M059J (cell line): ENCODE measurements at regions not wholly inside any gene's neighbourhood (a gene's known extent, or its start where the extent isn't known, plus 50 kb on each side); places are given as distances from the start of the nearest gene placed in this dataset.
"Not testable (repeated sequence)": the region's sequence is repeated elsewhere in the genome, so short reads cannot be mapped to it uniquely, and the experiment has no call there.

Experiments used
- DNase-seq: peaks from one replicate; pipeline ENCODE4 v3.0.0-alpha.2; 2012; ENCODE audit warnings: low read depth

DNA sequence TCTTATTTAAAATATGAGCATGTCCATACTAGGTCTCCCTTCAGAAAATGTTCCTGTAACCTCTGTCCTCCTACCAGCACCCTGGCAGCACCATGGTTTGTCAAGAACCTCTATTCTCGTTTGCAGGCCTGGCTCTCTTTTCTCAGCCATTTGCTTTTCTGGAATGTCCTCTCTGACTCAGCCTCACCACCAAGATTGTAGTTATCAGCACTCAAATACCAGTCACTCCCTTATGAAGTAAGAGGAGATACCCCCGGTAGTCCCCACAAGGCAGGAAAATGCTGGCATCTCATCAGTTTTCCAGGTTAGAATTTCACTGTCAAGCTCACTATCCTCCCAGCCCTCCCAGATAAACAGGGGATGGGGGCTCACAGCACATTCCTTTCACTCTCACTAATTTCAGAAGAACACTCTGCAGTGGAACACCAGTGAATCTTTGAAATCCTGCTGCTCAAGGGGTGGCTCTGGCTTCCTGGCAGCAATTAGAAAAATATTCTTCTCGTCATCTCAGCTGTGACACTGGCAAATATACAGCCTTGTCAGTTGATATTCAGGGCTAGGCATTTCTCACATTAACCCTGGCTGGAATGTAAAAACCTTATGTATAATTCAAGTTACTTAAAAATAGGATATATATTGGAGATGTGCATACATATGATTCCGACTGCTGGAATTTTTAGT, 129.2 kb downstream of the TBX18 start:
- DNase-seq: peak; percentile 63

GRCh38 chr6:84633771-84634170, 130.6 kb downstream of the TBX18 start:
- peak; percentile 46 for DNase-seq

DNA sequence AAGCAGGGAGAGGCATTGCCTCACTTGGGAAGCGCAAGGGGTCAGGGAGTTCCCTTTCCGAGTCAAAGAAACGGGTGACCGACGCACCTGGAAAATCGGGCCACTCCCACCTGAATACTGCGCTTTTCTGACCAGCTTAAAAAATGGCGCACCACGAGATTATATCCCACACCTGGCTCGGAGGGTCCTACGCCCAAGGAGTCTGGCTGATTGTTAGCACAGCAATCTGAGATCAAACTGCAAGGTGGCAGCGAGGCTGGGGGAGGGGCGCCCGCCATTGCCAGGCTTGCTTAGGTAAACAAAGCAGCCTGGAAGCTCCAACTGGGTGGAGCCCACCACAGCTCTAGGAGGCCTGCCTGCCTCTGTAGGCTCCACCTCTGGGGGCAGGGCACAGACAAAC, 137.9 kb downstream of the TBX18 start:
- DNase-seq: not testable (repeated sequence)

- no peak for DNase-seq
These were observed 138.9 kb downstream of the TBX18 start for GRCh38 chr6:84625506-84625905.

DNA sequence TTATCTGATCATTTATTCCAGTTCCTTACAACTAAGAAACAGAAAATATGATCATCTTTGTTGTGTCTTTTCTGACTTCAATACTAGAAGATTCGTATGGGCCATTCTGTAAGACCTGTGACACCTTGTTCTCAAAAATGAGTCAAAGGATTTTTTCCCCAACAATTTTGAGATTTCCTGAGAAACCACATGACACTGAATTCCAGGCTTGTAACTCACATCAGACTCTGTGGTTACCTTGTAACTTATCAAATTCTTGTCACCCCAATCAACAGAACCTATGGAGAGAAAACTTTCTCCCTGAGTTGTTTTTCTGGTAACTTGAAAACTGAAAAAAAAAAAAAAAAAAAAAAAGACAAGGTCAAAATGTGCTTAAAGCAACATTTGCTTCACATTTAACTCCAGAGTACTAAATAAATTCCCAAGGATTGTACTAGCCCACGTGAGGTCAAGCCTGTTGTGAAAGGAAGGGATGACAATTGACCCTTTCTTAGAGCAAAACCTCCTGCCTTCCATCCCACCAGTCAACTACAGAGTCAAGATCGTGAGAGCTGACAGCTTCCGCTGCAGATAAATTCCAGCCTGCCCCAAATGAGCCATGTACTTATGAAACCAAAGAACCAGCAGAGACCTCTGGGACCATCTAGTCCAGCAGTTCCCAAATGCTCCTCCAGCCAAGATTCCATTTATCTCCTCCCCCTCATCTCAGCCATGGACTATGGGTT, 140.3 kb downstream of the TBX18 start:
- peak; percentile 95 for DNase-seq

DNA sequence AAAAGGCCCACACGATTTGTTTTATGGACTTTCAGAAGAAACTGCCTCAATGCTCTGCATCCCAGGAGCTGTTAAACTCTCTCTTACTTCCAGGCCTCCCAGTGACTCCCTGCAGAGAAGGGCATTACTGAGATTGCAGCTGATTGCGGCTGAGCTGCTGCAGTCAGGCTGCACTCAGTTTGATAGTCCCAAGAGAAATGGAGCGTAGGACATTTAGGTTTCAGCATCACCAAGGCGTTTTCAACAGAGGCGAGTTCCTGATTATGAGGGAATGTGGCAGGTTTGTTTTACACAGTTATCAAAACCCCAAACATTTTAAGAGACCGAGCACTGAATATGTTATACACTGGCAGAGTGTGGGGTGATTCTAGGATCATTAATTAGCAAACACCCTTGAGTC, 145.6 kb downstream of the TBX18 start:
- peak; percentile 69 for DNase-seq

DNA sequence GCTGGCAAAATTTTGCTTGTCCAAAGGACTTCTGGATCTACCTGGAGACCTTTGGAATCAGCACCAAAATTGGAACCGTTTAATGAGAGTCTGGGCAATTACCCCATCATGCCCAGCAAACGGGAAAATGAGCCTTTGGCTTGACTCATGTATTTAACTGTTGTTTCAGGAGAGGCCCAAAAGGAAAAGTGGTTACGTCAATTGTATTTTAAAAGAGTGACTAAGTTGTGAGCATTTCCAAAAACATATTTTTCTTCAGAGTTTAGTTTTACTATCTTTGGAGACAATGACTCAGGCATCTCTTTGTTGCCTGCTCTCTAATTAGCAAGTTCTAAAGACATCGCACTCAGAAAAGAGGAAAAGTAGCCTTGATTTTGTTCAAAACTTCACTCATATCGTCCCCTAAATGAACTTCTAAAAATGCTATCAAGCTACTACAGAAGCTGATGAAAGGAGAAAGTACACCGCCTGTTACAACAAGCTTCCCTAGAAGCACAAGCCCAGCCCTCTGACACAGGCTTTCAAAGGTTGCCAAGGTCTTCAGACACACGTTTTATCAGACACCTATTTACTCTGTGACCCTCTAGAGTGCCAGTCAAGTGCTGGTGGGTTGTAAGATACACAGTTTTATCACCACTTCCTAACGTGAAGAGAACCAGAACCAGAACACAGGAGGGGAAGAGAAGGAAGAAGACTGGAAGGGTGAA, 146.2 kb downstream of the TBX18 start:
- DNase-seq: peak; percentile 90

GRCh38 chr6:84615987-84616386, 148.4 kb downstream of the TBX18 start:
- DNase-seq: no peak

DNA sequence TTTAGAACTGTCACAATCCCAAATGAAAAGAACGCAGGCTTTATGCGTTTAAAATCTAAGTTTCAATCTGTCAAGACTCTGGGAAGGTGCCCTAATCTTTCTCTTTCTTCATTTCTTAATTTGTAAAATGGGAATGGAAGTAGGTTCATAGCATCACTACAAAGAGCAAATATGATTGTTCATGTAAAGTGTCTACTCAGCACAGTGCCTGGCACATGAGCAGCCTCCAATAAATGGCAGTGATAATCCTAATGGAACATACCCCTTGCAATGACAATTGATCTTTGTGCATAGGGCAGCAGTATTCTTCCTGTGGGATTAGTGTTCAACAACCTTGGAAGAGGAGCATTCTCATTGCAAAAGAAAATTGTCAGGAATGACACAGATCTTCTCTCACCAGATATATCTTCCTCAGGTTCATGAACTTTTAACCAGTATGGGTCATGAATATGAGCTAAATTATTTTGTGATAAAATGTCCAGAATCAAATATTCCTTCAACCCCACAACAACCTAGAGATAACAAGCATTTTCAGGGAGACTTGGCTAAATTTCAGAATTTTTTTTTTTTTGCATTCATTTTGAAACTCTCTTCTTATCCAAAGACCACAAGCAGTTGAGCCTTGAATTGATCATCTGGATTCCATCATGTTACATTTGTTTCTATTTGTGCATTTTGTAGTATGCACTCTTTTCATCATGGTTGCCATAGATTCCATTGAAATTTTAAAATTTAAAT, 149.1 kb downstream of the TBX18 start:
- no peak for DNase-seq

- DNase-seq: no peak
These were observed 157.5 kb downstream of the TBX18 start for GRCh38 chr6:84606860-84607259.

- no peak for DNase-seq
These were observed 159.1 kb downstream of the TBX18 start for GRCh38 chr6:84605298-84605697.

DNA sequence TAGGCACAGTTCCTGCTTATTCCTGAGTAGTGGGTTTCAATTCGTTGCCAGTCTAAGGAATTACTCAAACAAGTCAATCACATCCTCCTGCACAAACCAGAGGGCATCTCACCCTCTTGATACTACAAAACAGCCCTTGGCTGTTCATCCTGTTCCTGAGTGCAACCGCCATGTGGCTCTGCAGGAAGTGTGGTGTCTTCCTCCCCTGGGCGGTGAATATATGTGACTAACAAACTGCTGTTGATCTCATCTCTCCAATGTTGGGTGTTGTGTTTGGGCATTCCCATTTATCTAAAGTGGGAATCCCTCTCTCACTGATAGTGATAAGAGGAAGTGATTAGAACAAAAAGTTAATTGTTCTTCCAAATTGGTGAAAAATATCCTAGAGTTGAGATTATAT, 163.0 kb downstream of the TBX18 start:
- DNase-seq: peak; percentile 46

- no peak for DNase-seq
These were observed 164.4 kb downstream of the TBX18 start for GRCh38 chr6:84599991-84600390.

DNA sequence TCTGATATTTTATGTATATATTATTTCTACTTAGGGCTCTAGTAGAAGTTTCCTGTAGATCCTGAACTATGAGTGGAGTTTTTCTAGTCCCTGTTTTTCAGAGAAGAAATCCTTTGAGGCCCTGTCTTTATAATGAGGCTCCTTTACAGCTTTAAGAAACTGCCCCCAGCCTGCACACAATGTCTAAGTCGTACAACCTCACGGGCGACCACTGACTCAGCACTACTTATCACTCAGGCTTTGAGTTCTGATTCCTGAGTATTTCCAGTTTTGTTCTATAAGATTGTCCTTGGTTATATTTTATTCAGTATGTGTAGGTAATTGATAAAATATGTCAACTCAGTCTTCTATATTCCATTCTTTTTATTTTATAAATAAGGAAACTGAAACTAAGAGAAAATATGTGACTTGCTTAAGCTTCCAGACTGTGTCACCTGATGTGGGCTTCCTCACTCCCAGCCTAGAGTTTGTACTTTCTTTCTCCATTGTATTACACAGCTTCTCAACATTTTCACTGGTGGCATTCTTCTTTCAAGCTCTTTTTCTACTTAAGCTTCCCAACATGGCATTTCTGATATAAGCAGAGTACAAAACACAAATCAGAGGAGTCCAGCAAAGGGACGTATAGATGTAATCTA, 167.0 kb downstream of the TBX18 start:
- DNase-seq: peak; percentile 22

GRCh38 chr6:84596488-84596887, 167.9 kb downstream of the TBX18 start:
- DNase-seq: no peak

DNA sequence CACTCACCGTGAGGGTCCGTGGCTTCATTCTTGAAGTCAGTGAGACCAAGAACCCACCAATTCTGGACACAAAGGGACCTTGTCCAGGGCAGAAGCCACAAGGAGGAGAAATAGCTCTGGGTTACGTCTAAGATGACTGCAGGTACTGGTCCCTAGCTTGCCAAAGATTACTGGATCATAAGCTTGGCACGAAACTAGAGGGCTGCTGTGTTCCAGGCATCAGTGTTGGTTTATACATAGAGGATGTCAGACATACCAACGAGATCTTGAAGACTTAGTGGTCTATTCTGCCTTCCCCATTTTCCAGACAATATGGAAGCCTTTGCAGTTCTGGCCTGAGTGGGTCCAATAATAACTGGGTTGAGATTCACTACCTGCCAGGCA, 175.7 kb downstream of the TBX18 start:
- DNase-seq: no peak

GRCh38 chr6:84587994-84588696, 176.3 kb downstream of the TBX18 start:
- DNase-seq: not testable (repeated sequence)

DNA sequence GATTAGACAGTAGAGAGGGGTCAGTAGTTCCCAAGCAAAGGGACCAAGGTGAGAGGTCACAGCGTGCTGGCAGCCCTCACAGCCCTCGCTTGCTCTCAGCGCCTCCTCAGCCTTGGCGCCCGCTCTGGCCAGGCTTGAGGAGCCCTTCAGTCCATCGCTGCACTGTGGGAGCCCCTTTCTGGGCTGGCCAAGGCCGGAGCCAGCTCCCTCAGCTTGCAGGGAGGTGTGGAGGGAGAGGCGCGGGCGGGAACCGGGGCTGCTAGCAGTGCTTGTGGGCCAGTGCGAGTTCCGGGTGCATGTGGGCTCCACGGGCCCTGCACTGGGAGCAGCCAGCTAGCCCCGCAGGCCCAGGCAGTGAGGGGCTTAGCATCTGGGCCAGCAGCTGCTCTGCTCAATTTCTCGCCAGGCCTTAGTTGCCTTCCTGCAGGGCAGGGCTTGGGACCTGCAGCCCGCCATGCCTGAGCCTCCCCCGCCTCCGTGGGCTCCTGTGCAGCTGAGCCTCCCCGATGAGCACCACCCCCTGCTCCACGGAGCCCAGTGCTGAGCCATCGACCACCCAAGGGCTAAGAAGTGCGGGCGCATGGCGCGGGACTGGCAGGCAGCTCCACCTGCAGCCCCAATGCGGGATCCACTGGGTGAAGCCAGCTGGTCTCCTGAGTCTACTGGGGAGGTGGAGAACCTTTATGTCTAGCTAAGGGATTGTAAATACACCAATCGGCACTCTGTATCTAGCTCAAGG, 177.0 kb downstream of the TBX18 start:
- DNase-seq: not testable (repeated sequence)

GRCh38 chr6:84583784-84584183, 180.6 kb downstream of the TBX18 start:
- peak; percentile 41 for DNase-seq

DNA sequence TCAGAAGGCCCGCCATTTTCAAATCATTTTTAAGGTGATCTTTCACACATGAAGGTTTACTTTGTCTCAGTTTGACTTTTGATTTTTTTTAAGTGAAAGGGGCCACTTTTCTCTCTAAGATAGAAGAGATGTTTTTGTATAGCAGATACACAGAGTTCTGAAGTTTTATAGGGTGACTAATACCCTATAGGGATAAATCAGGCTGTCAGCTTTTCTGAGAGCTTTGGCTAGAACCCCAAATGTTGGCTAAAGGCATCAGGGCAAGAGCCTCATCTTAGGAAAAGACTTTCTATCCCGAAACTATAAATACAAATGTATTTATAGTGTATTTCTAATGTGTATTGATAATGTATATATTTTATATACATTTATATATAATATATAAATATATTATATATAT, 181.4 kb downstream of the TBX18 start:
- DNase-seq: peak; percentile 75
